ENCODE measurements at regions not wholly inside any gene's neighbourhood (a gene's known extent, or its start where the extent isn't known, plus 50 kb on each side); places are given as distances from the start of the nearest gene placed in this dataset.

DNA sequence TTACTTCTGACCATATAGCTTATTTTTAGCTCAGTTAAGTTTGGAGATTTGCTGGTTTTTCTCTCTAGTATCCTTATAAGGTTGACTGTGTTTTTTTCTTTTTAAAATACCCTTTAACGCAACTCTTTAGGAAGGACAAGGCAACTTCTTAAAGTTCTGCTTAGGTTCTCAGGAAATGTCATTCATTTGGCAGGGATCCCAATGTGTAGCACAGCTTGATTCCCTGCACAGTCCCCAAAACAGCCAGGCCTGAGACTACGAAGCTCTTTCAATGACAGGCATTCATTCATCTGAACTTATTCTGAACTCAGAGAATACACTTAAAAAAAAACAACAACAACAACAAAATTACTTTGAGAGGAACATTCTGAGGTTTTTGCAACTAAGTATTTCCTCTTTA is 1765.8 kb downstream of the PCDH7 start:
- no peak for DNase-seq (ENCODE audit: low read depth, low spot score)
- H3K4me3 ChIP-seq (ENCODE audit: low read length): no peak overlapping the region

- no peak for DNase-seq (ENCODE audit: low read depth, low spot score)
- no peak overlapping the region for H3K4me3 ChIP-seq (ENCODE audit: low read length)
Measured at GRCh38 chr4:32488690-32489089, 1768.5 kb downstream of the PCDH7 start.

GRCh38 chr4:32499171-32499570 is 1779.0 kb downstream of the PCDH7 start:
- DNase-seq (ENCODE audit: low read depth, low spot score): no peak
- H3K4me3 ChIP-seq (ENCODE audit: low read length): no peak overlapping the region

GRCh38 chr4:32503241-32503640 is 1783.1 kb downstream of the PCDH7 start:
- DNase-seq (ENCODE audit: low read depth, low spot score): no peak
- no peak overlapping the region for H3K4me3 ChIP-seq (ENCODE audit: low read length)

DNA sequence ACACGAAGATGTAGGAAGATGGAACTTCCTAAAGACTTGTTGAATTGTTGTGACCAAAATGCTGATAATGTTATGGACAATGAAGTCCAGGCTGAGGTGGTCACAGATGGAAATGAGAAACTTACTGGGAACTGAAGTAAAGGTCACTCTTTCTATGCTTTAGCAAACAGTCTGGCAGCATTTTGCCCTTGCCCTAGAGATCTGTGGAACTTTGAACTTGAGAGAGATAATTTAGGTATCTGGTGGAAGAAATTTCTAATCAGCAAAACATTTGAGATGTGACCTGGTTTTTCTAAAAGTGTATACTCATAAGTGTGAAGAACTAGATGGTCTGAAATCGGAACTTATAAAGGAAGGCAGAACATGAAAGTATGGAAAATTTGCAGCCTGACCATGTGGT is 1785.9 kb downstream of the PCDH7 start:
- H3K4me3 ChIP-seq (ENCODE audit: low read length): no peak overlapping the region
- no peak for DNase-seq (ENCODE audit: low read depth, low spot score)

DNA sequence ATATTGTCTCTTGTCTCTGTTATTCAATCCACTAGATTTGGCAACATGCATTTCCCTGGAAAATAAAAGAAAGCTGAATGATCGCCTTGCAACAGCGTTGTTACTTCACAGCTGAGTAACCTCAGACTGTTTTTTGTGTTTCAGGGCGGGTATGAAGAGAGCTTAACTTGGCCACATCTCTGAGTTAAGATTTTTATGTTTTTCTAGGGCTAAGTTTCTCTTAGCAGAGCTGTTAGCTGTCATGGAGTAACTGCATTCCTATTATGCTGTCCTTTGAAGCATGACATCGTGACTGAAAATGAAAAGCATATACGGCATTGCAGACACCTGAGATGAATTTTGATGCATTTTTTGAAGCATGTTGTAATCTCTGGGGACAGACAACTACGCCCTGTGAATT is 1798.9 kb downstream of the PCDH7 start:
- DNase-seq (ENCODE audit: low read depth, low spot score): no peak
- H3K4me3 ChIP-seq (ENCODE audit: low read length): no peak overlapping the region

GRCh38 chr4:32525420-32525819 is 1805.3 kb downstream of the PCDH7 start:
- no peak overlapping the region for H3K4me3 ChIP-seq (ENCODE audit: low read length)
- no peak for DNase-seq (ENCODE audit: low read depth, low spot score)

DNA sequence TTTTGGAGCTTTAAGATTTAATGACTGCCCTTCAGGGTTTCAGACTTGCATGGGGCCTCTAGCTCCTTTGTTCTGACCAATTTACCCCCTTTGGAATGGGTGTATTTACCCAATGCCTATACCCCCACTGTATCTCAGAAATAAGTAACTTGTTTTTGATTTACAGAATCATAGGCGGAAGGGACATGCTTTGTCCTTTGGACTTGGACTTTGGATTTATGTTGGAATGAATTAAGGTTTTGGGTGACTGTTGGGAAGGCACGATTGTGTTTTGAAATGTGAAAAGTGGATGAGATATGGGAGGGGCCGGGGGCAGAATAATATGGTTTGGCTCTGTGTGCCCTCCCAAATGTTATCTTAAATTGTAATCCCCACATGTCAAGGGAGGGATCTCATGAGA is 1824.7 kb downstream of the PCDH7 start:
- H3K4me3 ChIP-seq (ENCODE audit: low read length): no peak overlapping the region
- no peak for DNase-seq (ENCODE audit: low read depth, low spot score)

DNA sequence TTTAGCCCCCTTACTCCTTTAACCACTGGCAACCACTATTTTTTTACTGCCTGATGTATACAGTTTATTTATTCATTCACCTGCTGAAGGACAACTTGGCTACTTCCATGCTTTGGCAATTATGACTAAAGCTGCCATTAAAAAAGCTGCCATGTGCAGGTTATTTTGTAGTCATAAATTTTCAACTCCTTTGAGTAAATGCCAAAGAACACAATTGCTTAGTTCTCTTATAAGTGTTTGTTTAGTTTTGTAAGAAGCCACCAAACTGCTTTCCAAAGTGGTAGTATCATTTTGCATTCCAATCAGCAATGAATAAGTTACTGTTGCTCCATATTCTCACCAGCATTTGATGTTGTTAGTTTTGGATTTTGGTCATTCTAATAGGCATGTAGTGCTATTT is 1831.8 kb downstream of the PCDH7 start:
- no peak for DNase-seq (ENCODE audit: low read depth, low spot score)

DNA sequence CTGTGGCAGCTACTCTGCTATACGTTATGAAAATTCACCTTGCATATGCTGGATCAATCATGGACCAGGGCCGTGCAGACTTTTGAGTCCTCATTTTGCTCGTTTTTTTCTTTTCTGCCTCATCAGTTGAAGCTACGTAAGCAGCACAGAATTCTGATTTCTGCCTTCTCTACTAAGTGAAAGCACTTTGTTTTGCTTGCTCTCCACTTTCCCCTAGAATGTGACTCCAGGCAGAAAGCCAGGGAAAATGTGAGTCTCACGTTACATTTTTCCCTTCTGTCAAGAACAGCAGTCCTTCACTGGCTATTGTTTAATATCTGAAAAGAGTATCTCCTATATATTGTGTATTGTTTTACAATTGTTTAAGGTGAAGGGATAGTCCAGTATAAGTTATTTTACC is 1840.1 kb downstream of the PCDH7 start:
- no peak for DNase-seq (ENCODE audit: low read depth, low spot score)
- H3K4me3 ChIP-seq (ENCODE audit: low read length): no peak overlapping the region

More for the DNA sequence above, 1831.8 kb downstream of the PCDH7 start:
- no peak overlapping the region for H3K4me3 ChIP-seq (ENCODE audit: low read length)

DNA sequence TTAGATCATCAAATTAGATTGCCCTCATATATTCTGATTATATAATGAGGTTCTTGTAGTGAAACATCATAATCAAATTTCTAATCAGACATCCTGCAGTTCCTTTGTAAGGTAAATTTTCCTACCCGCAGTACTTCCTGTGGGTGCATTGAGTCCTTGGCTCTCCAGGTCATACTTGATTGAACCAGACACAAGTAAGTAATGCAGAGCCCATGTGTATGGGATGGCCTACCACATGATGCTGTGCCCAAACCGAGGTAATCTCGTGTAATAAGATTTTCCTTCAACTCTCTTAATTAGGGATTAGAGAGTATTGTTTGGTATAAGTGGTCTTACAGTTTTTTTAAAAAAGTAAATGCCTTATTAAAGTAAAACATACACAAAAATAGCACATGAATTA is 1841.8 kb downstream of the PCDH7 start:
- H3K4me3 ChIP-seq (ENCODE audit: low read length): no peak overlapping the region
- no peak for DNase-seq (ENCODE audit: low read depth, low spot score)

- no peak for DNase-seq (ENCODE audit: low read depth, low spot score)
- H3K4me3 ChIP-seq (ENCODE audit: low read length): no peak overlapping the region
Measured at GRCh38 chr4:32564626-32565025, 1844.5 kb downstream of the PCDH7 start.

DNA sequence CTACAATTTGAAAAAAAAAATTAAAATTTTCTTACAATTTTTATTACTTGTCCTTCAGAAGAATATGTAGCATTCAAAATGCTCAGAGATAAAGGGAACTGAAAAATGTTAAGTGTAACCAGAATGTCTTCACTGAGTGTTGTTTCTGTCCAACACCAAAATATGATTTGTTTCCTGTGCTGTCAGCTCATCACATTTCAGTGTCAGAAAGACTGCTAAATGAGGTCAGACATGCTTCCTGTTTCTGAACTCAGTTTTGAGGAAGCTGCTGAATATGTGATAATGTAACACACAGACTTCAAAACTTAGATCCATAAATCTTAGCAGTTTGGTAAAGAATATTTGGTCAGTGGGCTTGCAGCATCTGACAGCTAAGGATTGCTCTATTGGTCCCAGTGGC is 1849.7 kb downstream of the PCDH7 start:
- no peak overlapping the region for H3K4me3 ChIP-seq (ENCODE audit: low read length)
- no peak for DNase-seq (ENCODE audit: low read depth, low spot score)

GRCh38 chr4:32572366-32572765 is 1852.2 kb downstream of the PCDH7 start:
- H3K4me3 ChIP-seq (ENCODE audit: low read length): no peak overlapping the region
- no peak for DNase-seq (ENCODE audit: low read depth, low spot score)

- no peak overlapping the region for H3K4me3 ChIP-seq (ENCODE audit: low read length)
- no peak for DNase-seq (ENCODE audit: low read depth, low spot score)
Measured at GRCh38 chr4:32574803-32575202, 1854.6 kb downstream of the PCDH7 start.

- H3K4me3 ChIP-seq (ENCODE audit: low read length): no peak overlapping the region
- no peak for DNase-seq (ENCODE audit: low read depth, low spot score)
Measured at GRCh38 chr4:32589097-32589496, 1868.9 kb downstream of the PCDH7 start.

GRCh38 chr4:32589853-32590252 is 1869.7 kb downstream of the PCDH7 start:
- DNase-seq (ENCODE audit: low read depth, low spot score): no peak
- no peak overlapping the region for H3K4me3 ChIP-seq (ENCODE audit: low read length)

GRCh38 chr4:32597354-32597753 is 1877.2 kb downstream of the PCDH7 start:
- no peak overlapping the region for H3K4me3 ChIP-seq (ENCODE audit: low read length)
- DNase-seq (ENCODE audit: low read depth, low spot score): no peak

- DNase-seq (ENCODE audit: low read depth, low spot score): no peak
- no peak overlapping the region for H3K4me3 ChIP-seq (ENCODE audit: low read length)
Measured at GRCh38 chr4:32601848-32602247, 1881.7 kb downstream of the PCDH7 start.

- no peak for DNase-seq (ENCODE audit: low read depth, low spot score)
- no peak overlapping the region for H3K4me3 ChIP-seq (ENCODE audit: low read length)
Measured at GRCh38 chr4:32607978-32608377, 1887.8 kb downstream of the PCDH7 start.

- no peak for DNase-seq (ENCODE audit: low read depth, low spot score)
- H3K4me3 ChIP-seq (ENCODE audit: low read length): no peak overlapping the region
Measured at GRCh38 chr4:32624943-32625603, 1904.9 kb downstream of the PCDH7 start.
